NB4 (cell line): ENCODE measurements at regions not wholly inside any gene's neighbourhood (a gene's known extent, or its start where the extent isn't known, plus 50 kb on each side); places are given as distances from the start of the nearest gene placed in this dataset.

Experiments used
- POLR2A ChIP-seq: IDR thresholded peaks from 2 replicates; pipeline ENCODE4 v1.6.1; 2011; ENCODE audit warnings: mild to moderate bottlenecking; ENCODE audit not compliant: insufficient read length; ENCODE audit errors: extremely low read depth
- TF ChIP-seq, protein P1 (sequence below): IDR thresholded peaks from one replicate; pipeline ENCODE4 v1.5.1; 2012; ENCODE audit warnings: low read depth, low read length

- TF ChIP-seq, protein P1, sequence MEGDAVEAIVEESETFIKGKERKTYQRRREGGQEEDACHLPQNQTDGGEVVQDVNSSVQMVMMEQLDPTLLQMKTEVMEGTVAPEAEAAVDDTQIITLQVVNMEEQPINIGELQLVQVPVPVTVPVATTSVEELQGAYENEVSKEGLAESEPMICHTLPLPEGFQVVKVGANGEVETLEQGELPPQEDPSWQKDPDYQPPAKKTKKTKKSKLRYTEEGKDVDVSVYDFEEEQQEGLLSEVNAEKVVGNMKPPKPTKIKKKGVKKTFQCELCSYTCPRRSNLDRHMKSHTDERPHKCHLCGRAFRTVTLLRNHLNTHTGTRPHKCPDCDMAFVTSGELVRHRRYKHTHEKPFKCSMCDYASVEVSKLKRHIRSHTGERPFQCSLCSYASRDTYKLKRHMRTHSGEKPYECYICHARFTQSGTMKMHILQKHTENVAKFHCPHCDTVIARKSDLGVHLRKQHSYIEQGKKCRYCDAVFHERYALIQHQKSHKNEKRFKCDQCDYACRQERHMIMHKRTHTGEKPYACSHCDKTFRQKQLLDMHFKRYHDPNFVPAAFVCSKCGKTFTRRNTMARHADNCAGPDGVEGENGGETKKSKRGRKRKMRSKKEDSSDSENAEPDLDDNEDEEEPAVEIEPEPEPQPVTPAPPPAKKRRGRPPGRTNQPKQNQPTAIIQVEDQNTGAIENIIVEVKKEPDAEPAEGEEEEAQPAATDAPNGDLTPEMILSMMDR = no peak
- no peak for TF ChIP-seq POLR2A
Observed at GRCh38 chr14:54058505-54058904, 101.9 kb upstream of the BMP4 start.
